ENCODE measurements at regions not wholly inside any gene's neighbourhood (a gene's known extent, or its start where the extent isn't known, plus 50 kb on each side); places are given as distances from the start of the nearest gene placed in this dataset.
"Not testable (repeated sequence)": the region's sequence is repeated elsewhere in the genome, so short reads cannot be mapped to it uniquely, and the experiment has no call there.

DNA sequence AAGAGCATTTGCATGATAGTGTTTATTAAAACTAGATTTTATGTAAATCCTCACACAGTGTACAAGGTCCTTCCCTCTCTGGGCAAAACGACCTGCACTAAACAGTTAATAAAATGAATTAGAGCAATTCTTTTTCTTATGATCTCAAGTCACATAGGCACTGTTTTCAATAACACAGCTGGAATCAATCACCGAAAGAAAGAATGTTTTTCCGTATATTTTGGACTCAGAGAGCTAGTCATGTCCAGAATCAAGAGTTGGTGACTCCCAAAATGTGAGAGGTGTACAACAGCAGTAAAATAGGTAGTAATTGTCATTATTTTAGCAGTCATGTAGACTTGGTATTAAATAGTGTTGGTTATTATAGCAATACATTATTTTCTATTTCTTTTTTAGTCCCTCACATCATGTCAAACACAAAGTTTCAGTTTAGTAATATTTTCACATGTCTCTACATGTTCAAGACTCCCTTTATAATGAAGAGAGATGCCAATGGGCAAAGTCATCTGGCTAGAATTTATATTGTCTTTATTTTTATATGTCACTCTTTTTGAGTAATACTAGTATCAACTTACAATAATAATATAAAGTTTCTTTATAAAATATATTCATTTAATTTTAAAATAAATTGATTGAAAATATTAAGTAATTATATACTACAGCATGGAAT, 448.6 kb upstream of the CDIN1 start:
- H3K36me3 ChIP-seq (ENCODE audit: insufficient read depth, low read depth, low read length) = no peaks in the 10 kb centered on the region
- no peak overlapping the region for H3K27ac ChIP-seq (ENCODE audit: low read length)
- H3K9me3 ChIP-seq (ENCODE audit: insufficient read depth, low read depth, low read length) = no peaks in the 10 kb centered on the region
- no peaks in the 10 kb centered on the region for H3K4me1 ChIP-seq (ENCODE audit: insufficient read depth, low read length)
- H3K27me3 ChIP-seq (ENCODE audit: insufficient read depth, low read length) = no peaks in the 10 kb centered on the region
- H3K9ac ChIP-seq (ENCODE audit: low read depth, low read length) = no peak overlapping the region
- no peak overlapping the region for H3K4me3 ChIP-seq (ENCODE audit: low read length)

- no peak overlapping the region for H3K27ac ChIP-seq (ENCODE audit: low read length)
- H3K27me3 ChIP-seq (ENCODE audit: insufficient read depth, low read length) = no peaks in the 10 kb centered on the region
- no peaks in the 10 kb centered on the region for H3K4me1 ChIP-seq (ENCODE audit: insufficient read depth, low read length)
- no peak overlapping the region for H3K9ac ChIP-seq (ENCODE audit: low read depth, low read length)
- H3K4me3 ChIP-seq (ENCODE audit: low read length) = no peak overlapping the region
- no peaks in the 10 kb centered on the region for H3K36me3 ChIP-seq (ENCODE audit: insufficient read depth, low read depth, low read length)
- H3K9me3 ChIP-seq (ENCODE audit: insufficient read depth, low read depth, low read length) = no peaks in the 10 kb centered on the region
These were observed 445.7 kb upstream of the CDIN1 start for GRCh38 chr15:36133742-36134141.

GRCh38 chr15:36136049-36136448, 443.4 kb upstream of the CDIN1 start:
- no peaks in the 10 kb centered on the region for H3K4me1 ChIP-seq (ENCODE audit: insufficient read depth, low read length)
- no peaks in the 10 kb centered on the region for H3K9me3 ChIP-seq (ENCODE audit: insufficient read depth, low read depth, low read length)
- H3K27me3 ChIP-seq (ENCODE audit: insufficient read depth, low read length) = no peaks in the 10 kb centered on the region
- no peaks in the 10 kb centered on the region for H3K36me3 ChIP-seq (ENCODE audit: insufficient read depth, low read depth, low read length)
- no peak overlapping the region for H3K27ac ChIP-seq (ENCODE audit: low read length)
- no peak overlapping the region for H3K4me3 ChIP-seq (ENCODE audit: low read length)
- H3K9ac ChIP-seq (ENCODE audit: low read depth, low read length) = no peak overlapping the region

GRCh38 chr15:36152936-36153335, 426.5 kb upstream of the CDIN1 start:
- H3K9ac ChIP-seq (ENCODE audit: low read depth, low read length) = no peak overlapping the region
- H3K27me3 ChIP-seq (ENCODE audit: insufficient read depth, low read length) = no peaks in the 10 kb centered on the region
- no peak overlapping the region for H3K27ac ChIP-seq (ENCODE audit: low read length)
- H3K36me3 ChIP-seq (ENCODE audit: insufficient read depth, low read depth, low read length) = no peaks in the 10 kb centered on the region
- H3K4me1 ChIP-seq (ENCODE audit: insufficient read depth, low read length) = no peaks in the 10 kb centered on the region
- H3K9me3 ChIP-seq (ENCODE audit: insufficient read depth, low read depth, low read length) = no peaks in the 10 kb centered on the region
- H3K4me3 ChIP-seq (ENCODE audit: low read length) = no peak overlapping the region

GRCh38 chr15:36156879-36157427, 422.5 kb upstream of the CDIN1 start:
- Histone ChIP-seq H3K4me1 (ENCODE audit: insufficient read depth, low read length) (peaks cover 5% of the 10 kb centered on the region; the same call in 1 of the 2 replicates), H3K27me3 (ENCODE audit: insufficient read depth, low read length) (no peaks in the 10 kb centered on the region), H3K9ac (ENCODE audit: low read depth, low read length) (no peak overlapping the region), H3K36me3 (ENCODE audit: insufficient read depth, low read depth, low read length) (no peaks in the 10 kb centered on the region), H3K9me3 (ENCODE audit: insufficient read depth, low read depth, low read length) (no peaks in the 10 kb centered on the region), H3K27ac (ENCODE audit: low read length) (no peak overlapping the region), H3K4me3 (ENCODE audit: low read length) (no peak overlapping the region)

GRCh38 chr15:36160351-36160750, 419.1 kb upstream of the CDIN1 start:
- H3K9me3 ChIP-seq (ENCODE audit: insufficient read depth, low read depth, low read length) = no peaks in the 10 kb centered on the region
- H3K36me3 ChIP-seq (ENCODE audit: insufficient read depth, low read depth, low read length) = no peaks in the 10 kb centered on the region
- H3K27ac ChIP-seq (ENCODE audit: low read length) = no peak overlapping the region
- H3K9ac ChIP-seq (ENCODE audit: low read depth, low read length) = no peak overlapping the region
- H3K27me3 ChIP-seq (ENCODE audit: insufficient read depth, low read length) = no peaks in the 10 kb centered on the region
- peaks cover 5% of the 10 kb centered on the region; the same call in 1 of the 2 replicates for H3K4me1 ChIP-seq (ENCODE audit: insufficient read depth, low read length)
- no peak overlapping the region for H3K4me3 ChIP-seq (ENCODE audit: low read length)

GRCh38 chr15:36161108-36161507, 418.3 kb upstream of the CDIN1 start:
- no peaks in the 10 kb centered on the region for H3K27me3 ChIP-seq (ENCODE audit: insufficient read depth, low read length)

GRCh38 chr15:36161771-36162212, 417.6 kb upstream of the CDIN1 start:
- Histone ChIP-seq H3K4me1 (ENCODE audit: insufficient read depth, low read length) (peaks cover 5% of the 10 kb centered on the region; the same call in 1 of the 2 replicates), H3K27ac (ENCODE audit: low read length) (no peak overlapping the region), H3K27me3 (ENCODE audit: insufficient read depth, low read length) (no peaks in the 10 kb centered on the region), H3K4me3 (ENCODE audit: low read length) (no peak overlapping the region), H3K9ac (ENCODE audit: low read depth, low read length) (no peak overlapping the region), H3K36me3 (ENCODE audit: insufficient read depth, low read depth, low read length) (no peaks in the 10 kb centered on the region), H3K9me3 (ENCODE audit: insufficient read depth, low read depth, low read length) (peaks cover 2% of the 10 kb centered on the region; the same call in 1 of the 2 replicates)

More at GRCh38 chr15:36161108-36161507, 418.3 kb upstream of the CDIN1 start:
- no peak overlapping the region for H3K4me3 ChIP-seq (ENCODE audit: low read length)
- H3K4me1 ChIP-seq (ENCODE audit: insufficient read depth, low read length) = peaks cover 5% of the 10 kb centered on the region; the same call in 1 of the 2 replicates
- no peak overlapping the region for H3K9ac ChIP-seq (ENCODE audit: low read depth, low read length)
- H3K27ac ChIP-seq (ENCODE audit: low read length) = no peak overlapping the region
- H3K36me3 ChIP-seq (ENCODE audit: insufficient read depth, low read depth, low read length) = no peaks in the 10 kb centered on the region
- no peaks in the 10 kb centered on the region for H3K9me3 ChIP-seq (ENCODE audit: insufficient read depth, low read depth, low read length)

DNA sequence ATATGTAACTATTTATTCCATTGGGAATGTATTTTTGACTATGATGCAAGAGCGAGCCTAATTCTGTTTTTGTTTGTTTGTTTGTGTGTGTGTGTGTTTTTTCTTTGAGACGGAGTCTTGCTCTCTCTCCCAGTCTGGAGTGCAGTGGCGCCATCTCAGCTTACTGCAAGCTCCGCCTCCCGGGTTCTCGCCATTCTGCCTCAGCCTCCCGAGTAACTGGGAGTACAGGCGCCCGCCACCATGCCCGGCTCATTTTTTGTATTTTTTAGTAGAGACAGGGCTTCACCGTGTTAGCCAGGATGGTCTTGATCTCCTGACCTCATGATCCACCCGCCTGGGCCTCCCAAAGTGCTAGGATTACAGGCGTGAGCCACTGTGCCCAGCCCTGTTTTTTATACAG, 415.4 kb upstream of the CDIN1 start:
- not testable (repeated sequence) for H3K9ac ChIP-seq (ENCODE audit: low read depth, low read length); H3K9me3 ChIP-seq (ENCODE audit: insufficient read depth, low read depth, low read length); H3K4me1 ChIP-seq (ENCODE audit: insufficient read depth, low read length); H3K36me3 ChIP-seq (ENCODE audit: insufficient read depth, low read depth, low read length); H3K27me3 ChIP-seq (ENCODE audit: insufficient read depth, low read length); H3K27ac ChIP-seq (ENCODE audit: low read length); H3K4me3 ChIP-seq (ENCODE audit: low read length)

- Histone ChIP-seq H3K27me3 (ENCODE audit: insufficient read depth, low read length) (no peaks in the 10 kb centered on the region), H3K36me3 (ENCODE audit: insufficient read depth, low read depth, low read length) (no peaks in the 10 kb centered on the region), H3K9ac (ENCODE audit: low read depth, low read length) (no peak overlapping the region), H3K4me3 (ENCODE audit: low read length) (no peak overlapping the region), H3K27ac (ENCODE audit: low read length) (no peak overlapping the region), H3K9me3 (ENCODE audit: insufficient read depth, low read depth, low read length) (no peaks in the 10 kb centered on the region), H3K4me1 (ENCODE audit: insufficient read depth, low read length) (no peaks in the 10 kb centered on the region)
These were observed 406.5 kb upstream of the CDIN1 start for GRCh38 chr15:36172955-36173354.

DNA sequence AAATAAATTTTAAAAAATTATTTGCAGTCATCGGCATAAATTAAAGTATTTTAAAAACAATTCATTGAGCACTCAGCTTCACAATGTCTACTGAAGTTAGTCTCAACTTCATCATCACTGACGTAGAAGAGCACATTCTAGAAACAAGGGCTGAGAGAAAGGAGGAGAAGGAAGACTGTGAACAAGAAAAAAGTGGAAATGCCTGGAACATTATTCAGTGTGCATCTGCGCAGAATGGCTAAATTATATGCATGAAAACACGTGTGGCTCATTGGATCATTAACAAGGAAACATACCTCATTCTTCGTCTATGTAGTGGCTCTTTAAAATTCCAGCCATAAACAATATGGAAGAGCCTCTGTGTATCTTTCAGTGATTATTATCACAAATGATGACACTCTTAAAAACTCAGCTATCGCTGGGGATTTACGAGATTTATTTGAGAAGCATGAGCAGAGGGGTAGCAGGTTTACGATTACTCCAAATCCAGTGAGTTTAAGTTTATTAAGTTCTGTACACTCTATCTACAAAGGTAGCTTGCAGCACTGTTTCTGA, 404.2 kb upstream of the CDIN1 start:
- H3K4me3 ChIP-seq (ENCODE audit: low read length) = no peak overlapping the region
- no peaks in the 10 kb centered on the region for H3K4me1 ChIP-seq (ENCODE audit: insufficient read depth, low read length)
- no peak overlapping the region for H3K27ac ChIP-seq (ENCODE audit: low read length)
- no peaks in the 10 kb centered on the region for H3K36me3 ChIP-seq (ENCODE audit: insufficient read depth, low read depth, low read length)
- H3K9ac ChIP-seq (ENCODE audit: low read depth, low read length) = no peak overlapping the region
- H3K9me3 ChIP-seq (ENCODE audit: insufficient read depth, low read depth, low read length) = no peaks in the 10 kb centered on the region
- no peaks in the 10 kb centered on the region for H3K27me3 ChIP-seq (ENCODE audit: insufficient read depth, low read length)

GRCh38 chr15:36175741-36176291, 403.6 kb upstream of the CDIN1 start:
- no peaks in the 10 kb centered on the region for H3K36me3 ChIP-seq (ENCODE audit: insufficient read depth, low read depth, low read length)
- no peaks in the 10 kb centered on the region for H3K4me1 ChIP-seq (ENCODE audit: insufficient read depth, low read length)
- H3K4me3 ChIP-seq (ENCODE audit: low read length) = no peak overlapping the region
- H3K27me3 ChIP-seq (ENCODE audit: insufficient read depth, low read length) = no peaks in the 10 kb centered on the region
- H3K9me3 ChIP-seq (ENCODE audit: insufficient read depth, low read depth, low read length) = no peaks in the 10 kb centered on the region
- H3K27ac ChIP-seq (ENCODE audit: low read length) = no peak overlapping the region
- H3K9ac ChIP-seq (ENCODE audit: low read depth, low read length) = no peak overlapping the region

Measured in iPS-20b (cell line).